NOMO-1 (cell line): ENCODE measurements at regions not wholly inside any gene's neighbourhood (a gene's known extent, or its start where the extent isn't known, plus 50 kb on each side); places are given as distances from the start of the nearest gene placed in this dataset.

ENCODE experiments used
- DNase-seq, 2 experiments: peaks; one replicate each; lab custom pipeline; 2025; ENCODE audit not compliant: unreplicated experiment in 2 of 2; lab: John Stamatoyannopoulos, UW

- no peak for DNase-seq
Measured at GRCh38 chr18:73805991-73806390, 341.6 kb downstream of the FBXO15 start.

- no peak for DNase-seq
Measured at GRCh38 chr18:73797419-73797818, 350.2 kb downstream of the FBXO15 start.

GRCh38 chr18:73793386-73793785 is 354.2 kb downstream of the FBXO15 start:
- no peak for DNase-seq

- no peak for DNase-seq
Measured at GRCh38 chr18:73791081-73791480, 356.6 kb downstream of the FBXO15 start.

- DNase-seq = no peak
Measured at GRCh38 chr18:73790587-73790986, 357.0 kb downstream of the FBXO15 start.

- DNase-seq = no peak
Measured at GRCh38 chr18:73787316-73787715, 360.3 kb downstream of the FBXO15 start.

GRCh38 chr18:73785300-73785699 is 362.3 kb downstream of the FBXO15 start:
- no peak for DNase-seq

- DNase-seq = no peak
Measured at GRCh38 chr18:73784853-73785252, 362.8 kb downstream of the FBXO15 start.

- DNase-seq = no peak
Measured at GRCh38 chr18:73782405-73782804, 365.2 kb downstream of the FBXO15 start.

- no peak for DNase-seq
Measured at GRCh38 chr18:73780218-73780617, 367.4 kb downstream of the FBXO15 start.

GRCh38 chr18:73778032-73778359 is 369.6 kb downstream of the FBXO15 start:
- DNase-seq = no peak

GRCh38 chr18:73777356-73778031 is 370.1 kb downstream of the FBXO15 start:
- no peak for DNase-seq

GRCh38 chr18:73774811-73775509 is 372.7 kb downstream of the FBXO15 start:
- DNase-seq = no peak

- no peak for DNase-seq
Measured at GRCh38 chr18:73768043-73768442, 379.6 kb downstream of the FBXO15 start.

GRCh38 chr18:73766910-73767515 is 380.6 kb downstream of the FBXO15 start:
- no peak for DNase-seq

GRCh38 chr18:73758446-73758845 is 389.2 kb downstream of the FBXO15 start:
- DNase-seq = no peak

- no peak for DNase-seq
Measured at GRCh38 chr18:73756256-73757091, 391.2 kb downstream of the FBXO15 start.

- no peak for DNase-seq
Measured at GRCh38 chr18:73752965-73753364, 394.7 kb downstream of the FBXO15 start.

- DNase-seq = no peak
Measured at GRCh38 chr18:73752546-73752945, 395.1 kb downstream of the FBXO15 start.

- DNase-seq = no peak
Measured at GRCh38 chr18:73750052-73750451, 397.6 kb downstream of the FBXO15 start.

GRCh38 chr18:73749304-73749703 is 398.3 kb downstream of the FBXO15 start:
- DNase-seq = no peak
